Large intestine (tissue), 3 donors: ENCODE measurements at regions not wholly inside any gene's neighbourhood (a gene's known extent, or its start where the extent isn't known, plus 50 kb on each side); places are given as distances from the start of the nearest gene placed in this dataset.

ENCODE experiments used
- DNase-seq, 2 donors: peaks; one replicate each; pipeline versions ENCODE4 v3.0.0 to v3.0.0-alpha.2; 2013
- H3K27ac ChIP-seq: one replicate; pipeline ENCODE4 v1.5.1; 2013; ENCODE audit warnings: low read length
- H3K27me3 ChIP-seq: 2 replicates; pipeline ENCODE4 v1.6.1; 2013; ENCODE audit warnings: low read length; ENCODE audit not compliant: control insufficient read depth, insufficient read depth
- H3K36me3 ChIP-seq: 2 replicates; pipeline ENCODE4 v1.6.1; 2013; ENCODE audit warnings: low read length; ENCODE audit not compliant: control insufficient read depth, insufficient read depth
- H3K4me1 ChIP-seq: one replicate; pipeline ENCODE4 v1.6.1; 2013; ENCODE audit warnings: low read length; ENCODE audit not compliant: control insufficient read depth, insufficient read depth
- H3K4me3 ChIP-seq: one replicate; pipeline ENCODE4 v1.5.1; 2013; ENCODE audit warnings: low read length
- H3K9me3 ChIP-seq: one replicate; pipeline ENCODE4 v1.6.1; 2013; ENCODE audit warnings: mild to moderate bottlenecking, low read depth, low read length, moderate library complexity; ENCODE audit not compliant: control insufficient read depth
- WGBS: methylation state at CpG from one replicate; pipeline ENCODE4 v1.1.5; 2013; ENCODE audit warnings: low lambda C conversion rate; ENCODE audit not compliant: insufficient coverage; 5-methylcytosine and 5-hydroxymethylcytosine counted together

DNA sequence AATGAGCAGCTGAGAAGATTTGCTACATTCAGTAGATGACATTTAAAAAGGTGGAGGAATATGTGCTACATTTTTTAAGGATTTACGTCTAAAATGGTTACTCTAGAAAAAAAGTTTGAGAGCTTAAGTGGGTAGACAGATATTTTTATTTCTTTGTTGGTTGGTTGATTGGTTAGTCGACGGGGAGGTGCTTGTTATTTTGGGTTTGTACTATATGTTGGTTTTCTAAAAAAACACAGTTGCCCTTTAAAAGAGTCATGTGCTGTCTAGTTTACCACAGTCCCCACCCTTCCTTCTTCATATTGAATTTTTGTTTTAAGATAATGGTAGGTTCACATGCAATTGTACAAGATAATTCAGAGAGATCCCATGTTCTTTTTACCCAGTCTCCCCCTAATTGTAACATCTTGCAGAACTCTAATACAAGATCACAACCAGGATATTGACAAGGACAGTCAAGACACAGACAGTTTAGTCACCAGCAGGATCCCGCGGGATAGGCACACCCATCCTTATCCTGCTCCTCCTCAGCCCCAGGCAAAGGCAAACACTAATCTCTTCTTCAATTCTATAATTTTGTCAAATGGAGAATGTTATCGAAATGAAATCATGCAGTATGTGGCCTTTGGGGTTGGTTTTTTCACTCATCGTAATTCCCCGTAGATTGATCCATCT lies 171.4 kb downstream of the FOXO1 start:
- H3K9me3 ChIP-seq: no peaks in the 10 kb centered on the region
- 100% methylated on average over 3 of the region's 8 CpGs for WGBS
- DNase-seq: no peak
- H3K36me3 ChIP-seq: no peaks in the 10 kb centered on the region
- H3K4me3 ChIP-seq: no peak overlapping the region
- no peak overlapping the region for H3K27ac ChIP-seq
- H3K27me3 ChIP-seq: peaks cover 13% of the 10 kb centered on the region
- H3K4me1 ChIP-seq: no peaks in the 10 kb centered on the region

DNA sequence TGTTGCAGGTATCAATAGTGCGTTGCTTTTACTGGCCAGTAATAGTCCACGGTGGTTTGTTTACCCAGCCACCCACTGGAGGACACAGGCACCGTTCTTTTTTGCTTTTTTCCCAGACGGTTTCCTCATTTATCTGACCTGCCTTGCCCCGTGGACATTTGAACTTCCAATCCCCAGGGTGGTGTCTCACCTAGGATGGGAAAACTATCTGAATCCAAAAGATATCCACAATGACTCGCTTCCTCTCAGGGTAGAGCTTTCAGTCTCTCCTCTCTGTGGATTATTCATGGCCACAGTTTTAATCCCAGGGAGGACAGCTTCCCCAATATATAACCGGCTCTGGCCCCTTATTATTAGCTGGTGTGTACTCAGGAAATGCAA lies 170.8 kb downstream of the FOXO1 start:
- 100% methylated on average over 1 of the region's 7 CpGs for WGBS
- peaks cover 11% of the 10 kb centered on the region for H3K27me3 ChIP-seq

DNA sequence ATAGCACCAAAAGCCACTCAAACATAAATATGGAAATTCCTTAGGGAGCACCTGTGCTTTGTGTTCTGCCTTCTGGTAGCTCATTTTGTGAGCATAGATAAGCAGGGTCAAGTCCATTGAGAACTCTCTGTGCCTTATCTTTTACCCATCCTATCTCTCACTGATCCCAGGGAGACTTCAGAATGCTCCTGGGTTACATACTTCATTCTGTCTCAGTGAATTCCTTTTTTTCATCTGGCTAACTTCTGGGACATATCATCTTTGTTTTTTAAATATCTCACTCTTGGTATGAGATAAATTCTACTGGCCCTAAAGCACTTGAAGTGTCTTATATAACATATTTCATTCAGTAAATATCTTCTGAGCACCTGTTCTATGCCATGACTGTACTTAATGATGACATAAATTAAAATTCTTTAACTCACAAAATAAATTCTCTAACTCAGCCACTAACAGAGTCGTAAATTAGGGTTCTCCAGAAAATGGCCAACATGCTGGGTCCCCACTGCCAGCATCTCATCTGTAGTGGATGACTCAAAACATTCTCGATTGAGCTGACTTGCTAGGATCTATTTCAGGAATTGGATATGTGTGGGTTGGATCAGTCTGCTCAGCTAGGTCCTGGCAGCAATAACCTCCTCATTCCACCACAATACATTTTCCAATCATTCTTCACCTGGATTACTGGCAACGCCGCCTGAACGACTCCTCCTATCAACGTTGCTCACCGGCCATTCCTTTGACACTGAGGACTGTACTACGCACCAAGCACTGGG lies 170.2 kb downstream of the FOXO1 start:
- Histone ChIP-seq H3K4me1 (no peaks in the 10 kb centered on the region), H3K27me3 (peaks cover 7% of the 10 kb centered on the region), H3K9me3 (no peaks in the 10 kb centered on the region), H3K4me3 (no peak overlapping the region), H3K36me3 (no peaks in the 10 kb centered on the region), H3K27ac (no peak overlapping the region)
- no CpG with 5 or more reads among the region's 8 CpGs for WGBS
- DNase-seq: no peak

More for the DNA sequence above, 170.8 kb downstream of the FOXO1 start:
- Histone ChIP-seq H3K9me3 (no peaks in the 10 kb centered on the region), H3K27ac (no peak overlapping the region), H3K36me3 (no peaks in the 10 kb centered on the region), H3K4me3 (no peak overlapping the region), H3K4me1 (no peaks in the 10 kb centered on the region)
- DNase-seq: no peak

DNA sequence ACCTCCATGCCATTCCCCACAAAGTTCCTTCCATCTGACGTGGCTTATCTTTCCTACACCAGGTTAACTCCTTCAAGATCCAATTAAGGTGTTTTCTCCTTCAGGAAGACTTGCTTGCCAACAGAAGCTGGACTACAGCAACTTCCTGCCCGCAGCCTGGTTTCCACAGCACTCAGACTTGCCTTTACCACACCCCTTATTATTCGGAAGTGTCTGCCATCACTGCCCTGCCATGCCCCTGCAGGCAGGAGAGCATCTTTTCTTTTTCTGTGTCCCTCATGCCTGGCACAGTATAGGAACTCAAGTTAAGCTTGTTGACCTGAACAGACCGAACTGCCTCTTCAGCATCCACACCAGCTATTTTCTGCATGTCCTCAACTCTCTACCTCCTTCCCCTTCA lies 168.0 kb downstream of the FOXO1 start:
- no peak overlapping the region for H3K4me3 ChIP-seq
- no peak overlapping the region for H3K27ac ChIP-seq
- H3K36me3 ChIP-seq: no peaks in the 10 kb centered on the region
- 56% methylated on average over 2 of the region's 4 CpGs for WGBS
- H3K27me3 ChIP-seq: peaks cover 7% of the 10 kb centered on the region
- H3K4me1 ChIP-seq: no peaks in the 10 kb centered on the region
- H3K9me3 ChIP-seq: no peaks in the 10 kb centered on the region
- DNase-seq: no peak

DNA sequence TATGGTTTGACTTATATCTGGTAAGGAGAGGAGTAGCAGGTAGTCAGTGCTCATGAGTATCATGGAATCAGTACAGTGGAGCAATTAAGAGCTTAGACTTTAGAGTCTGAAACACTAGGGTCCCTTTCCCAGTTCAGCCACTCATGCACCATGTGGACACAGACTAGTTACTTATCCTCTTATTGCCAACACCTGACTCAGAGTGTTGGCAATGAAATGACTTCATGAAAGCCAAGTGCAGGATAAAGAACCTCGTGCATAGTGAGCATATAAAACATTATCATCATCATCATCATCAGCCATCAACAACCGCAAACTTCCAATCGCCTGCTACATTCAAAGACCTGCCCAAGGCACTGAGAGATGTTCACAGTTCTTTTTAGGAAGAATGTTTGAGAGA lies 164.2 kb downstream of the FOXO1 start:
- no peaks in the 10 kb centered on the region for H3K36me3 ChIP-seq
- H3K4me1 ChIP-seq: peaks cover 5% of the 10 kb centered on the region
- H3K27ac ChIP-seq: no peak overlapping the region
- no CpG with 5 or more reads among the region's 3 CpGs for WGBS
- no peak overlapping the region for H3K4me3 ChIP-seq
- DNase-seq: peak in 1 of 2 donors; percentile 22
- peaks cover 1% of the 10 kb centered on the region for H3K27me3 ChIP-seq
- H3K9me3 ChIP-seq: no peaks in the 10 kb centered on the region

DNA sequence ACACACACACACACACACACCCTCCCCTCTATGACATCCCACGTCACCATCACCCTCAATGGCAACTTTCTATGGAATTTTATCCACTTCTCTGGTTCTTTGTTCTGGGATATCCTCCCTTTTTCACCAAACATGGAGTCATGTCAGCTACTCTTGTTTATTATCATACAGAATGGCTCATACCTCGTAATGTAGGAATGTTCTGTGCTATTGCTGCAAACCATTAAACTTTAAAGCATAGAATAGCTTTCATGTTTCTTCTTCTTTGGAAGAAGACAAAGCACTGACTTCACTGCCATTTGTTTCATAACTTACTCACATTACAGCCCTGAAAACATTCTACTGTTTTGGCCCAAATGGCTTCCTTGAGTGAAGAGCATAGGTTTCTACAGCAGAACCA lies 163.4 kb downstream of the FOXO1 start:
- Histone ChIP-seq H3K36me3 (no peaks in the 10 kb centered on the region), H3K4me3 (no peak overlapping the region), H3K27me3 (no peaks in the 10 kb centered on the region), H3K27ac (no peak overlapping the region), H3K4me1 (peaks cover 5% of the 10 kb centered on the region), H3K9me3 (no peaks in the 10 kb centered on the region)
- no CpG with 5 or more reads among the region's 2 CpGs for WGBS
- no peak for DNase-seq

DNA sequence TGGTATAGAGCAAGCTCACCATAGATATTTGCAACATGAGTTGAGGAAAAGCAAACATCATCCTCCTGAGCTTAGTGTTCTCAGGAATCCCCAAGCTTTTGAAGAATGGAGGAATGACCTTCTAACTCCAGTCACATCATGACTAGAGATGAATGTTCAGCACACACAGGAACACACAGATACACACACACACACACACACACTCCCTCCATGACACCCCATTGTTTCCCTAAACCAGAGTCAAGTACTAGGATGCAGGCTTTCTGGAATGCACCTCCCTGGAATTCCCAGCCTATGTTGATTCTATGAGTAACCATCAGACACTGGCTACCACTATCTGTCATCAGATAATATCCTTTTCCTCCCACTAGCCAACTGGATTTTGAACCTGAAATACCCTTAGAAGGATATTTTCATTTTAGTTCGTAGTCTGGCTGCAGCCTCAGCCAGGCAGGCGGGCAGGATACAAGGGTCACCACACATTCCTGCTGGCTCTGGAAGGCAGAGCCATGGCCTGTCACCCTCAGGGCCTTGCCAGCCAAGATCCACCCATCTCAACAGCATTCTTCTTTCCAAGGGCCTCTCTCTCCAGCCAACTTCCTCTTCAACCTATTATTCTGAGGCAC lies 162.4 kb downstream of the FOXO1 start:
- no CpG with 5 or more reads among the region's 2 CpGs for WGBS
- DNase-seq: peak; percentile 73 to 87

DNA sequence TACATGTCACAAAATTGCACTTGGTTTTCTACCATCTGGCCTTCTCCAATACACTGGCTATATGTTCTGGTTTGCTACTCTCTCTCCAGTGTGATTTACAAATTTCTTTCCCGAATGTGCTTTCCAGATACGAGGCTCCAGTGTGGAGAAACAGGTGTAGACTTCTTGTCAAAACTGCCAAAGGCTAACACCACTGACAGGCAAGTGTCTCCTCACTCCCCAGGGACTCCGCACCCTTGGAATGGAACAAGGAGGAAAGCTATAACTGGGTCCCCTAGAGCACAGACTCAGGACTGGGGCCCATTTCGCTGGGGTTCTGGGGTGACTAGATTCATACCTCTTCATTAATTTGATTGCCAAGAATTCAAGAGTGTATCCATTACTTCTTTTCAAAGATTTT lies 161.8 kb downstream of the FOXO1 start:
- no peaks in the 10 kb centered on the region for H3K9me3 ChIP-seq
- no peak overlapping the region for H3K4me3 ChIP-seq
- no peaks in the 10 kb centered on the region for H3K27me3 ChIP-seq
- H3K27ac ChIP-seq: peak overlapping the region; percentile 38
- peaks cover 5% of the 10 kb centered on the region for H3K4me1 ChIP-seq
- WGBS: 100% methylated on average over 2 of the region's 4 CpGs
- no peak for DNase-seq
- no peaks in the 10 kb centered on the region for H3K36me3 ChIP-seq

More for the DNA sequence above, 162.4 kb downstream of the FOXO1 start:
- H3K4me3 ChIP-seq: no peak overlapping the region
- peak overlapping the region; percentile 38 for H3K27ac ChIP-seq
- no peaks in the 10 kb centered on the region for H3K27me3 ChIP-seq
- H3K9me3 ChIP-seq: no peaks in the 10 kb centered on the region
- H3K36me3 ChIP-seq: no peaks in the 10 kb centered on the region
- peaks cover 5% of the 10 kb centered on the region for H3K4me1 ChIP-seq

DNA sequence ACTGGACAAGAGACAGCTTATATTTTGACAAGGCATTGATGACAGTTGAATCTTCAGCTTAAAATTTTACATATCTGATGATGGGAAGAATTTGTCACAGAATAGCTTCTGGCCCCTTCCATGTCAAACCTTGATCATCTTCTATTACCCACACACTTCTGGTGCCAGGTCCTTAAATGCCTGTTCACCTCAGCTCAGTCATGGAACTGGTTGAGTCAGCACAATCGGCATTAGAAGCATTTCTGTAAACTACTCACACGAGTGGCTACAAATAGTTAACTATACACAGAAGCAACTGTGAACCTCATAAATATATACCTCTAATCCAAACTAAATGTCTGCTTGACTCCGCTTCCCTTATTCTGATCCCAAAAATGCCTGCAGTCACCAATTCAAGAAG lies 161.2 kb downstream of the FOXO1 start:
- Histone ChIP-seq H3K27ac (no peak overlapping the region), H3K9me3 (no peaks in the 10 kb centered on the region), H3K27me3 (no peaks in the 10 kb centered on the region), H3K4me3 (no peak overlapping the region), H3K4me1 (peaks cover 5% of the 10 kb centered on the region), H3K36me3 (no peaks in the 10 kb centered on the region)
- DNase-seq: no peak
- WGBS: no CpG with 5 or more reads among the region's 3 CpGs
